OCI-LY3 (cell line): ENCODE measurements at regions not wholly inside any gene's neighbourhood (a gene's known extent, or its start where the extent isn't known, plus 50 kb on each side); places are given as distances from the start of the nearest gene placed in this dataset.

Experiments used
- CTCF ChIP-seq: fragments of 200-600, 300-600 bp; sonication (generic); IDR thresholded peaks from 2 replicates; pipeline ENCODE4 v1.5.1; 2014; ENCODE audit warnings: antibody characterized with exemption, low read length, low read depth
- EZH2phosphoT487 ChIP-seq: fragments of 200-600 bp; shearing (Covaris generic); IDR thresholded peaks from 2 replicates; pipeline ENCODE4 v1.6.1; 2018; ENCODE audit warnings: antibody characterized with exemption, mixed run types, low read depth

GRCh38 chr5:110275878-110276277, 450.6 kb downstream of the TMEM232 start:
- TF ChIP-seq CTCF (no peak), EZH2phosphoT487 (no peak)
